Lower leg skin (tissue), 4 donors: ENCODE measurements at regions not wholly inside any gene's neighbourhood (a gene's known extent, or its start where the extent isn't known, plus 50 kb on each side); places are given as distances from the start of the nearest gene placed in this dataset.
A peak's percentile ranks its signal among the peaks of the same experiment; 100 is the strongest.
"Not testable (repeated sequence)": the region's sequence is repeated elsewhere in the genome, so short reads cannot be mapped to it uniquely, and the experiment has no call there.

Source experiments
- DNase-seq, 2 donors: peaks; one replicate each; pipeline ENCODE4 v3.0.0-alpha.2; 2019; ENCODE audit warnings: low spot score in 2 of 2
- H3K4me3 ChIP-seq: fragments of 200-600 bp; sonication (generic); 2 replicates; pipeline ENCODE4 v1.5.1; 2017; ENCODE audit warnings: mild to moderate bottlenecking, low read depth; ENCODE audit not compliant: poor library complexity, severe bottlenecking
- CTCF ChIP-seq, 3 donors: fragments of 450-650 bp; IDR thresholded peaks; one replicate each; pipeline ENCODE4 v1.5.1; 2016; ENCODE audit warnings: antibody characterized with exemption in 3 of 3, mild to moderate bottlenecking in 3 of 3, moderate library complexity in 2 of 3
- POLR2A ChIP-seq, 2 donors: fragments of 450-650 bp; IDR thresholded peaks; one replicate each; pipeline ENCODE4 v1.6.1; 2016 to 2017; ENCODE audit warnings: antibody characterized with exemption in 2 of 2, mild to moderate bottlenecking in 1 of 2, moderate library complexity in 1 of 2
- WGBS, 2 donors: methylation state at CpG; one replicate each; pipeline ENCODE4 v1.1.5; 2018; 5-methylcytosine and 5-hydroxymethylcytosine counted together
- intact Hi-C: fragments of 100-400 bp; cut with DNase I; formaldehyde crosslinking; loops from one replicate; pipeline ENCODE4 v1.15.0; 2023; ENCODE audit warnings: low total_unique reads

- 92 to 96% methylated on average over 3 of the region's 3 CpGs for WGBS, 2 donors
- intact Hi-C loops: no loop called here
- no peak for TF ChIP-seq CTCF (IDR thresholded peaks at IDR 0.05)
- no peak for TF ChIP-seq POLR2A (IDR thresholded peaks at IDR 0.05)
- DNase-seq: no peak
- H3K4me3 ChIP-seq: no peak overlapping the region
Observed at GRCh38 chr17:33868899-33869298, 386.2 kb upstream of the CCL2 start.

- DNase-seq: no peak
- intact Hi-C loops: no loop called here
- H3K4me3 ChIP-seq: no peak overlapping the region
- 57 to 71% methylated on average over 3 of the region's 3 CpGs for WGBS, 2 donors
- no peak for TF ChIP-seq CTCF (IDR thresholded peaks at IDR 0.05)
- TF ChIP-seq POLR2A (IDR thresholded peaks at IDR 0.05): no peak
Observed at GRCh38 chr17:33870936-33871335, 384.1 kb upstream of the CCL2 start.

GRCh38 chr17:33871720-33872540 lies 383.2 kb upstream of the CCL2 start:
- intact Hi-C loops: no loop called here
- DNase-seq: peak in 1 of 2 donors; percentile 20
- no peak overlapping the region for H3K4me3 ChIP-seq
- 47 to 53% methylated on average over 9 of the region's 9 CpGs for WGBS, 2 donors
- TF ChIP-seq CTCF (IDR thresholded peaks at IDR 0.05) (no peak), POLR2A (IDR thresholded peaks at IDR 0.05) (no peak)

- no peak for TF ChIP-seq POLR2A (IDR thresholded peaks at IDR 0.05)
- no peak for TF ChIP-seq CTCF (IDR thresholded peaks at IDR 0.05)
- no peak for DNase-seq
- H3K4me3 ChIP-seq: no peak overlapping the region
- WGBS, 2 donors: 90 to 95% methylated on average over 2 of the region's 2 CpGs
- intact Hi-C loops: no loop called here
Observed at GRCh38 chr17:33873201-33873617, 381.9 kb upstream of the CCL2 start.

GRCh38 chr17:33874617-33875060 lies 380.4 kb upstream of the CCL2 start:
- no peak for DNase-seq
- intact Hi-C loops: no loop called here
- H3K4me3 ChIP-seq: no peak overlapping the region
- 52 to 55% methylated on average over 2 of the region's 2 CpGs for WGBS, 2 donors
- no peak for TF ChIP-seq CTCF (IDR thresholded peaks at IDR 0.05)
- TF ChIP-seq POLR2A (IDR thresholded peaks at IDR 0.05): no peak

- TF ChIP-seq CTCF (IDR thresholded peaks at IDR 0.05): no peak
- TF ChIP-seq POLR2A (IDR thresholded peaks at IDR 0.05): no peak
- no peak overlapping the region for H3K4me3 ChIP-seq
- no peak for DNase-seq
- 79 to 84% methylated on average over 5 of the region's 5 CpGs for WGBS, 2 donors
- intact Hi-C loops: no loop called here
Observed at GRCh38 chr17:33875973-33876372, 379.1 kb upstream of the CCL2 start.

GRCh38 chr17:33882273-33882672 lies 372.8 kb upstream of the CCL2 start:
- 92 to 94% methylated on average over 2 of the region's 2 CpGs for WGBS, 2 donors
- DNase-seq, intact Hi-C loops, H3K4me3 ChIP-seq: not testable (repeated sequence)

- DNase-seq, intact Hi-C loops, H3K4me3 ChIP-seq: not testable (repeated sequence)
- WGBS, 2 donors: 90 to 94% methylated on average over 3 of the region's 3 CpGs
Observed at GRCh38 chr17:33882677-33883076, 372.4 kb upstream of the CCL2 start.
